GM19324 (cell line): ENCODE measurements at regions not wholly inside any gene's neighbourhood (a gene's known extent, or its start where the extent isn't known, plus 50 kb on each side); places are given as distances from the start of the nearest gene placed in this dataset.
A peak's percentile ranks its signal among the peaks of the same experiment; 100 is the strongest.
"Not testable (repeated sequence)": the region's sequence is repeated elsewhere in the genome, so short reads cannot be mapped to it uniquely, and the experiment has no call there.

Experiments
- ATAC-seq: cut with Tn5 transposase; IDR thresholded peaks from one replicate; pipeline ENCODE4 v1.9.1; 2021; ENCODE audit warnings: mild to moderate bottlenecking, moderate library complexity; ENCODE audit not compliant: unreplicated experiment, low FRiP score

- ATAC-seq: peak; percentile 65
Observed at GRCh38 chr12:47356129-47356700, 276.5 kb upstream of the AMIGO2 start.

DNA sequence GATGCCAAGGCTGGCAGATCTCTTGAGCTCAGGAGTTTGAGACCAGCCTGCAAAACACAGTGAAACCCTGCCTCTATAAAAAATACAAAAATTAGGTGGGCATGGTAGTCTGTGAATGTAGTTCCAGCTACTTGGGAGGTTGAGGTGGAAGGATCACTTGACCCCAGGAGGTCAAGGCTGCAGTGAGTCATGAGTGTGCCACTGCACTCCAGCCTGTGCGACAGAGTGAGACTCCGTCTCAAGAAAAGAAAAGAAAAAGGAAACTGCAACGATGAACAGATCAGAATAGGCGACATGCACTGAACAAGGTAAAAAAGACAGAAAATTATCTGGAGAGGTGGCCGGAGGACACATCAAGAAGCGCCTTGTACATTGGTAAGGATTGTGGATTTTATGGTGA, 273.7 kb upstream of the AMIGO2 start:
- no peak for ATAC-seq

- ATAC-seq: no peak
Observed at GRCh38 chr12:47352067-47352466, 272.3 kb upstream of the AMIGO2 start.

GRCh38 chr12:47351526-47351925, 271.8 kb upstream of the AMIGO2 start:
- no peak for ATAC-seq

DNA sequence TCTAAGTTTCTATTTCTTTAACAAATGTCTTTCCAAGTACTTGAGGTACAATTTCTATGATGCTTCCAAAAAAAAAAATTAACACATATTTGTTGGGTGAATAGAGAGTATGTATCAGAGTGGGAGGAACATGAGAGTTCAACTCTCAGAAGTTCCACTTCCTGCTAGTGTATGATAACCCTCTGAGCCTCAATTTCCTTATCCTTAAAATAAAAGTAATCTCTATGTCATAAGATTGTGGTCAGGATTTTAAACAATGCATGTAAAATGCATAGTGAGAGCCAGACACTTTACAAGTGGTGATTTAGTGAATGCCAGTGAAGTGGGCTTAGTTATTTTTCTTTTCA, 270.3 kb upstream of the AMIGO2 start:
- no peak for ATAC-seq

- no peak for ATAC-seq
Observed at GRCh38 chr12:47349137-47350061, 269.6 kb upstream of the AMIGO2 start.

GRCh38 chr12:47348206-47348605, 268.4 kb upstream of the AMIGO2 start:
- no peak for ATAC-seq

- ATAC-seq: no peak
Observed at GRCh38 chr12:47346251-47347019, 266.7 kb upstream of the AMIGO2 start.

DNA sequence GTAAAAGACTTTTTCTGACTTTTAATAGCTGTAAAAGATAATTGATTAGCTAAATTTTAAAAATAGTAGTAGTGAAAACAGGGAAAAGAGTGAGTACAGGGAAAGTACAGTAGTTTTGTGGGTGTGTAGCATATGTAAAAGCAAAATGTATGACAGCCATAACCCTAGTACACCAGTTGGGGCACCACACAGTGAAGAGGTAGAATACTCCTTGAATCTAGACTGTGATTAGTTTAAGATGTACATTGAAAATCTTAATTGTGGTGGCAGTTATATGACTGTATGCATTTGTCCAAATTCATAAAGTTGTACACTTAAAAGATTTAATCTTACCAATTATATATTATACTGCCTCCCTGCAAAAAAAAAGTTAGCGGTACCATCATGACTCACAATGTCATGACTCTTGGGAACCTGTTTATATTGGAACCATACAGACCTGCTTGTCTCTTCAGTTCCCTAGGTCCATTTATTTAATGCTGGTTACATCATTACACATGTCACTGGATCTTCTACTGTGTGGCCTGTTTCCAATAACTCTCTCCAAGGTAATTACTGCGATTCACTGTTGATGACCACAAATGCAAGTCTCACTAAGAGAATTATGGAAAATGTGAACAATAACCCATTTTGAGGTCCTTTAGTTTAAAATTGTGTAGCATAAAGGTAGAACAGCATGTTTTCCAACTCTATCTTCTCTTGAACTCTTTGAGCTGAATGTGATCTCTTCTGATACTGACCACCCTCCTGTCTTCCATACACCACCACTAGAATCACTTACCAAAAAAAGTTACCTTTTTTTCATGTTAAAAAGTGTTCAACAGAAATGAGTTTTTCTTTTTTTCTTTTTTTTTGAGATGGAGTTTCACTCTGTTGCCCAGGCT, 264.2 kb upstream of the AMIGO2 start:
- no peak for ATAC-seq

DNA sequence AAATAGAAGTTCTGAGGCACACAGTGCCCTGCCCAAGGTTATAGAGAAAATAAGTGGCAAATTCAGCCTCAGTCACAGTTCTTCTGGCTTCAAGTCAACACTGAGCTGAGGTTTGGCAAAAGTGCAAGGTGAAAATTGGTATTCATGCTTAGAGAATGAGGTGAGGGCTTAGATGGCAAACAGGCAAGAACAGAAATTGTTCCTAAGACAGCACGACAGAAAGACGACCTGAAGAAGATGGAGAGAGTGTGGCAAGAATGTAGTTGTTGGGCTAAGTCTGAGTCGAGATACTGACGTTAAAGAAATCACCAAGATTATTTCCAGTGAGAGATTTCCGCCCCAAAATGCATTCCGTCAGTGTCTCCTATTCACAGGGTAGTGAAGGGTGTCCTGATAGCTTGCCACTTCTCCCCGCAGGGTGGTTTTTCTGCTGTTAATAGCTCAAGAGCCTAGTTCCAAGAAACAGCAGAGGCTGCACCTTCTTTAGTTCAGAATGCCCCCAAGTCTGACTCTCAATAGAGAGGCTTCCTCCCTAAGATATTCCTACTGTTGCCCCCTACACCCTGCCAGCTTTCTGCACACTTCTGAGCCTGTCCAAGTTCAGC, 260.8 kb upstream of the AMIGO2 start:
- ATAC-seq: no peak

GRCh38 chr12:47337581-47337980, 257.8 kb upstream of the AMIGO2 start:
- no peak for ATAC-seq

GRCh38 chr12:47333271-47333858, 253.6 kb upstream of the AMIGO2 start:
- not testable (repeated sequence) for ATAC-seq

- no peak for ATAC-seq
Observed at GRCh38 chr12:47328831-47329545, 249.2 kb upstream of the AMIGO2 start.

GRCh38 chr12:47326190-47326589, 246.4 kb upstream of the AMIGO2 start:
- ATAC-seq: no peak

GRCh38 chr12:47323802-47324201, 244.0 kb upstream of the AMIGO2 start:
- no peak for ATAC-seq

- ATAC-seq: no peak
Observed at GRCh38 chr12:47321436-47321835, 241.7 kb upstream of the AMIGO2 start.

DNA sequence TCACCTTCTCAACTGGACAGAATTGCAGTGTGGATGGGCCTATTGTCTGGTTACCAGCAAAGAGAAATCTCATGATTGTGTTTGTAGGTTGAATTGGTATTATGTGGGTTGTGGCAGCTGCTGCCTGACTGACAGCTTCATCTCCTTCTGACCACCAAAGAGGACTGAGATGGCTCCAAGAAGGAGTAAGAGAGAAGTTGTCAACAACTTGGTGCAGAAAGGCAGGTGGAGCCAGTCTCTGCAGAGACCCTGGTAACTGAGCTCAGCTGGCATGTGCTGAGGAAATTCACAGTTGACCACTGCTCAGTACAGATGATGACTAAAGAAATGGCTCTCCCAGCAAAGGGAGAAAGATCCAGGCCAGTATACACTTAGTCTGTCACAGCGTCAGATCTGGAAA, 240.0 kb upstream of the AMIGO2 start:
- ATAC-seq: no peak

DNA sequence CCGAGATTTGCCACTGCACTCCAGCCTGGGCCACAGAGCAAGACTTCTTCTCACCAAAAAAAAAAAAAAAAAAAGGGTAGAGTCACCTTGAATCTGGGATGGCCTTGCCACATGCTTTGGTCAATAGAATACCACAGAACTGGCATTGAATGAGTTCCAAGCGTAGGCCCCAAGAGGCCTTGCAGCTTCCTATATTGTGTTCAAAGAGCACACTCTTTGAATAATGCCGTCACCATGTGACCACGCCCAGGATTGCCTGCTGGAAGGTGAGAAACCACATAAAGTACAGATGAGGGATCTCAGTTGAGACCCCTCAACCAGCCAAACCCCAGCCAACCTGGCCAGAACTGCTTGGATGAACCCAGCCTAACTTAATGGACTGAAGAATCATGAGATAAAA, 239.2 kb upstream of the AMIGO2 start:
- no peak for ATAC-seq
